ENCODE measurements at regions not wholly inside any gene's neighbourhood (a gene's known extent, or its start where the extent isn't known, plus 50 kb on each side); places are given as distances from the start of the nearest gene placed in this dataset.

DNA sequence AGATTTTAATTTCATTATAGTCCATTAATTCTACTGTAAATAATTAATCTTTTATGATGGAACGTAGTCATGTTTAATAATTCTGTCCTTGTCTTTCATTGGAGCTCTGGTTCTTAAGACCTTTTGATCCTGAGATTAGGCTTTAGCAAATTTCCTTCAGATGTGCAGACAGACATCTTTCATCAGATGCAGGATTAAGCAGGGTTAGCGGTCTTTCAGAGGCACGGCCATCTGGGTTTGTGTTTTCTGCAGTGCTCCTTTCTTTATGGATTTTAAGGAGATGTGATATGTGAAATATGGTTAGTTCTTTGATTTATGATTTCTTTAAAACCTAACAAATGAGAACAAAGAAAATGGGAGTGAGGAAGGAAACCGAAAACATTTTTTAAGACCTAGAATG, 643.9 kb upstream of the SGCG start:
- TF ChIP-seq, protein P1, sequence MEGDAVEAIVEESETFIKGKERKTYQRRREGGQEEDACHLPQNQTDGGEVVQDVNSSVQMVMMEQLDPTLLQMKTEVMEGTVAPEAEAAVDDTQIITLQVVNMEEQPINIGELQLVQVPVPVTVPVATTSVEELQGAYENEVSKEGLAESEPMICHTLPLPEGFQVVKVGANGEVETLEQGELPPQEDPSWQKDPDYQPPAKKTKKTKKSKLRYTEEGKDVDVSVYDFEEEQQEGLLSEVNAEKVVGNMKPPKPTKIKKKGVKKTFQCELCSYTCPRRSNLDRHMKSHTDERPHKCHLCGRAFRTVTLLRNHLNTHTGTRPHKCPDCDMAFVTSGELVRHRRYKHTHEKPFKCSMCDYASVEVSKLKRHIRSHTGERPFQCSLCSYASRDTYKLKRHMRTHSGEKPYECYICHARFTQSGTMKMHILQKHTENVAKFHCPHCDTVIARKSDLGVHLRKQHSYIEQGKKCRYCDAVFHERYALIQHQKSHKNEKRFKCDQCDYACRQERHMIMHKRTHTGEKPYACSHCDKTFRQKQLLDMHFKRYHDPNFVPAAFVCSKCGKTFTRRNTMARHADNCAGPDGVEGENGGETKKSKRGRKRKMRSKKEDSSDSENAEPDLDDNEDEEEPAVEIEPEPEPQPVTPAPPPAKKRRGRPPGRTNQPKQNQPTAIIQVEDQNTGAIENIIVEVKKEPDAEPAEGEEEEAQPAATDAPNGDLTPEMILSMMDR (IDR thresholded peaks at IDR 0.05; ENCODE audit: low read depth, low read length) = no peak
- TF ChIP-seq MYC (IDR thresholded peaks at IDR 0.05; ENCODE audit: low read depth, low read length) = no peak
